H9 (cell line): ENCODE measurements at regions not wholly inside any gene's neighbourhood (a gene's known extent, or its start where the extent isn't known, plus 50 kb on each side); places are given as distances from the start of the nearest gene placed in this dataset.

Experiments
- DNase-seq: peaks from one replicate; pipeline ENCODE4 v3.0.0-alpha.2; 2017
- H2AFZ ChIP-seq: one replicate; pipeline ENCODE4 v1.6.1; 2013; ENCODE audit warnings: mild to moderate bottlenecking, low read length, control low read depth, moderate library complexity
- H2AK5ac ChIP-seq: 2 replicates; pipeline ENCODE4 v1.6.1; 2013; ENCODE audit warnings: low read length, control low read depth, mixed read lengths; ENCODE audit not compliant: insufficient read length
- H2BK120ac ChIP-seq: one replicate; pipeline ENCODE4 v1.6.1; 2013; ENCODE audit warnings: low read depth, mild to moderate bottlenecking, low read length, control low read depth, inconsistent platforms; ENCODE audit not compliant: poor library complexity, severe bottlenecking
- H2BK12ac ChIP-seq: 2 replicates; pipeline ENCODE4 v1.6.1; 2013; ENCODE audit warnings: low read length, control low read depth, mixed read lengths, low read depth; ENCODE audit not compliant: insufficient read length
- H2BK15ac ChIP-seq: 2 replicates; pipeline ENCODE4 v1.6.1; 2013; ENCODE audit warnings: low read depth, low read length, control low read depth
- H2BK20ac ChIP-seq: one replicate; pipeline ENCODE4 v1.6.1; 2013; ENCODE audit warnings: low read depth, mild to moderate bottlenecking, low read length, control low read depth, inconsistent platforms; ENCODE audit not compliant: poor library complexity, severe bottlenecking
- H2BK5ac ChIP-seq: 2 replicates; pipeline ENCODE4 v1.6.1; 2013; ENCODE audit warnings: low read length, control low read depth, mixed read lengths; ENCODE audit not compliant: insufficient read length
- H3K14ac ChIP-seq: 2 replicates; pipeline ENCODE4 v1.6.1; 2013; ENCODE audit warnings: low read length, control low read depth; ENCODE audit not compliant: insufficient read depth
- H3K18ac ChIP-seq: 2 replicates; pipeline ENCODE4 v1.6.1; 2013; ENCODE audit warnings: low read depth, mild to moderate bottlenecking, mixed read lengths, low read length, control low read depth; ENCODE audit not compliant: insufficient read length
- H3K23ac ChIP-seq: 2 replicates; pipeline ENCODE4 v1.6.1; 2013; ENCODE audit warnings: low read length, control low read depth, mixed read lengths, low read depth; ENCODE audit not compliant: insufficient read length
- H3K23me2 ChIP-seq: 2 replicates; pipeline ENCODE4 v1.6.1; 2013; ENCODE audit warnings: low read depth, mild to moderate bottlenecking, mixed read lengths, low read length, control low read depth; ENCODE audit not compliant: insufficient read length, poor library complexity, severe bottlenecking
- H3K27ac ChIP-seq: 2 replicates; pipeline ENCODE4 v1.5.1; 2013; ENCODE audit warnings: low read length, control low read depth, mixed read lengths, low read depth; ENCODE audit not compliant: insufficient read length
- H3K27me3 ChIP-seq: 2 replicates; pipeline ENCODE4 v1.6.1; 2013; ENCODE audit warnings: low read length, control low read depth, inconsistent platforms; ENCODE audit not compliant: insufficient read depth
- H3K4ac ChIP-seq: 2 replicates; pipeline ENCODE4 v1.6.1; 2013; ENCODE audit warnings: low read depth, mild to moderate bottlenecking, control low read depth, inconsistent platforms, low read length, moderate library complexity
- H3K4me1 ChIP-seq: 2 replicates; pipeline ENCODE4 v1.6.1; 2013; ENCODE audit warnings: low read length, control low read depth, inconsistent platforms; ENCODE audit not compliant: insufficient read depth
- H3K4me2 ChIP-seq: 2 replicates; pipeline ENCODE4 v1.6.1; 2013; ENCODE audit warnings: low read length, control low read depth, mixed read lengths; ENCODE audit not compliant: insufficient read length, insufficient read depth
- H3K56ac ChIP-seq: 2 replicates; pipeline ENCODE4 v1.6.1; 2013; ENCODE audit warnings: low read depth, mild to moderate bottlenecking, mixed read lengths, low read length, control low read depth; ENCODE audit not compliant: insufficient read length
- H3K79me1 ChIP-seq: 2 replicates; pipeline ENCODE4 v1.6.1; 2013; ENCODE audit warnings: low read depth, mild to moderate bottlenecking, moderate library complexity, low read length, control low read depth, inconsistent platforms; ENCODE audit not compliant: insufficient read depth, poor library complexity, severe bottlenecking
- H3K79me2 ChIP-seq: 2 replicates; pipeline ENCODE4 v1.6.1; 2013; ENCODE audit warnings: low read length, control low read depth, inconsistent platforms; ENCODE audit not compliant: insufficient read depth
- H3K9ac ChIP-seq: 2 replicates; pipeline ENCODE4 v1.6.1; 2013; ENCODE audit warnings: low read length, control low read depth, mixed read lengths; ENCODE audit not compliant: insufficient read length; ENCODE audit errors: extremely low read depth
- H3K9me3 ChIP-seq: one replicate; pipeline ENCODE4 v1.6.1; 2013; ENCODE audit warnings: low read depth, low read length, inconsistent platforms; ENCODE audit not compliant: control insufficient read depth
- H3T11ph ChIP-seq: one replicate; pipeline ENCODE4 v1.6.1; 2013; ENCODE audit warnings: mild to moderate bottlenecking, low read length, control low read depth, inconsistent platforms
- H4K20me1 ChIP-seq: one replicate; pipeline ENCODE4 v1.6.1; 2013; ENCODE audit not compliant: control insufficient read depth, insufficient read length, insufficient read depth
- H4K5ac ChIP-seq: 2 replicates; pipeline ENCODE4 v1.6.1; 2013; ENCODE audit warnings: low read depth, mild to moderate bottlenecking, mixed read lengths, low read length, control low read depth; ENCODE audit not compliant: insufficient read length
- H4K8ac ChIP-seq: replicated peaks from 2 replicates; pipeline ENCODE4 v1.6.1; 2013; ENCODE audit warnings: low read length, control low read depth, mixed read lengths, low read depth; ENCODE audit not compliant: insufficient read length
- H4K91ac ChIP-seq: 2 replicates; pipeline ENCODE4 v1.6.1; 2013; ENCODE audit warnings: low read depth, mild to moderate bottlenecking, moderate library complexity, mixed read lengths, low read length, control low read depth; ENCODE audit not compliant: insufficient read length
- H3K27ac Mint-ChIP-seq, 3 experiments: 2 replicates in 2 of 3; 3 replicates in 1 of 3; pipeline ENCODE4 v1.8.0; 2020 to 2021; ENCODE audit warnings: mixed read lengths in 3 of 3, mild to moderate bottlenecking in 1 of 3, moderate library complexity in 1 of 3
- H3K27me3 Mint-ChIP-seq: 2 replicates; pipeline ENCODE4 v1.8.0; 2021; ENCODE audit warnings: low read depth, mild to moderate bottlenecking, moderate library complexity, mixed read lengths
- H3K36me3 Mint-ChIP-seq, 3 experiments: 2 replicates in 2 of 3; 3 replicates in 1 of 3; pipeline ENCODE4 v1.8.0; 2020 to 2021; ENCODE audit warnings: low read depth in 3 of 3, mixed read lengths in 3 of 3; ENCODE audit not compliant: insufficient read depth in 1 of 3
- H3K4me1 Mint-ChIP-seq, 2 experiments: 2 replicates each; pipeline ENCODE4 v1.8.0; 2020; ENCODE audit warnings: mixed read lengths in 2 of 2
- H3K4me3 Mint-ChIP-seq, 2 experiments: 2 replicates in 1 of 2; 3 replicates in 1 of 2; pipeline ENCODE4 v1.8.0; 2020 to 2021; ENCODE audit warnings: mild to moderate bottlenecking in 2 of 2, mixed read lengths in 2 of 2, moderate library complexity in 1 of 2
- H3K9me3 Mint-ChIP-seq, 2 experiments: 2 replicates in 1 of 2; 3 replicates in 1 of 2; pipeline ENCODE4 v1.8.0; 2020; ENCODE audit warnings: mild to moderate bottlenecking in 2 of 2, mixed read lengths in 2 of 2, moderate library complexity in 1 of 2
- WGBS: extraction: QIAGEN DNeasy Blood & Tissue Kit; methylation state at CpG from one replicate; pipeline ENCODE4 v1.1.7; 2013; ENCODE audit warnings: missing lambda C conversion rate, low lambda C conversion rate, mixed read lengths; ENCODE audit not compliant: insufficient read length; ENCODE audit errors: extremely low coverage; 5-methylcytosine and 5-hydroxymethylcytosine counted together
- TF ChIP-seq, protein P1 (sequence below): fragments of 200-600 bp; sonication (generic); conservative IDR thresholded peaks from 3 replicates; pipeline ENCODE4 v1.8.0; 2021; ENCODE audit warnings: antibody characterized with exemption, mild to moderate bottlenecking

DNA sequence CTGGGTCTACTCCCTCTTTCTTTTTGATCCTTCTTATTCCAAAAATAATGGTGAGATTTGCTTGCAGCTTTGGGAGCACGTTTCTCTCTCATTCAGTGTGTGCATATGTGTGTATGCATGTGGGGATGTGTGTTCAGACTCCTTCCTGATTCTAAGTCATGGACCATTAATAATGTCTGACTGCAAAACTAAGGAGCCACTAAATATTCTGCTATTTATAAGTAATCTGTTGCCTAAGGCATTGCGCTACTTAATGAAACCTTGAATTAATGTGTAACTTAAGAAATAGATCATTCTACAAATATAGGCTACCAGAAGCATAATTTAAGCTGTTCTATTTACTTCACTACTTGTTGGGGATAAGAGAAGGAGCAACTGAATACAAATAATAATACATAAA is 182.1 kb downstream of the TFCP2L1 start:
- no peak overlapping the region for H2BK12ac ChIP-seq
- no peak overlapping the region for H2AK5ac ChIP-seq
- no peak overlapping the region for H4K91ac ChIP-seq
- H2AFZ ChIP-seq = no peak overlapping the region
- no peak overlapping the region for H2BK120ac ChIP-seq
- no peaks in the 10 kb centered on the region for H3K27me3 ChIP-seq
- no peaks in the 10 kb centered on the region for H3K79me2 ChIP-seq
- H3T11ph ChIP-seq = no peak overlapping the region
- no peak overlapping the region for H3K18ac ChIP-seq
- H3K27ac Mint-ChIP-seq = no peak overlapping the region
- no peaks in the 10 kb centered on the region for H4K20me1 ChIP-seq
- H3K4me3 Mint-ChIP-seq = no peak overlapping the region
- H3K9me3 ChIP-seq = no peaks in the 10 kb centered on the region
- no peak overlapping the region for H4K5ac ChIP-seq
- H3K56ac ChIP-seq = no peak overlapping the region
- no peak overlapping the region for H2BK20ac ChIP-seq
- H3K23ac ChIP-seq = no peak overlapping the region
- H3K9ac ChIP-seq = no peak overlapping the region
- no peak overlapping the region for H3K14ac ChIP-seq
- H4K8ac ChIP-seq = no peak overlapping the region
- H3K4me1 Mint-ChIP-seq = peaks cover 4 to 15% of the 10 kb centered on the region in 2 experiments
- H3K27ac ChIP-seq = no peak overlapping the region
- H3K23me2 ChIP-seq = no peaks in the 10 kb centered on the region
- H3K27me3 Mint-ChIP-seq = peaks cover 25% of the 10 kb centered on the region
- no CpG with 5 or more reads among the region's 2 CpGs for WGBS
- no peak overlapping the region for H3K4ac ChIP-seq
- TF ChIP-seq, protein P1, sequence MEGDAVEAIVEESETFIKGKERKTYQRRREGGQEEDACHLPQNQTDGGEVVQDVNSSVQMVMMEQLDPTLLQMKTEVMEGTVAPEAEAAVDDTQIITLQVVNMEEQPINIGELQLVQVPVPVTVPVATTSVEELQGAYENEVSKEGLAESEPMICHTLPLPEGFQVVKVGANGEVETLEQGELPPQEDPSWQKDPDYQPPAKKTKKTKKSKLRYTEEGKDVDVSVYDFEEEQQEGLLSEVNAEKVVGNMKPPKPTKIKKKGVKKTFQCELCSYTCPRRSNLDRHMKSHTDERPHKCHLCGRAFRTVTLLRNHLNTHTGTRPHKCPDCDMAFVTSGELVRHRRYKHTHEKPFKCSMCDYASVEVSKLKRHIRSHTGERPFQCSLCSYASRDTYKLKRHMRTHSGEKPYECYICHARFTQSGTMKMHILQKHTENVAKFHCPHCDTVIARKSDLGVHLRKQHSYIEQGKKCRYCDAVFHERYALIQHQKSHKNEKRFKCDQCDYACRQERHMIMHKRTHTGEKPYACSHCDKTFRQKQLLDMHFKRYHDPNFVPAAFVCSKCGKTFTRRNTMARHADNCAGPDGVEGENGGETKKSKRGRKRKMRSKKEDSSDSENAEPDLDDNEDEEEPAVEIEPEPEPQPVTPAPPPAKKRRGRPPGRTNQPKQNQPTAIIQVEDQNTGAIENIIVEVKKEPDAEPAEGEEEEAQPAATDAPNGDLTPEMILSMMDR = no peak
- no peak overlapping the region for H3K4me2 ChIP-seq
- H2BK15ac ChIP-seq = no peak overlapping the region
- H3K36me3 Mint-ChIP-seq = no peaks in the 10 kb centered on the region
- DNase-seq = no peak
- peaks cover 4% of the 10 kb centered on the region; the same call in 1 of the 2 replicates for H3K4me1 ChIP-seq
- no peaks in the 10 kb centered on the region for H3K79me1 ChIP-seq
- H2BK5ac ChIP-seq = no peak overlapping the region
- H3K9me3 Mint-ChIP-seq = no peaks in the 10 kb centered on the region
